LHCN-M2 (cell line): ENCODE measurements at regions not wholly inside any gene's neighbourhood (a gene's known extent, or its start where the extent isn't known, plus 50 kb on each side); places are given as distances from the start of the nearest gene placed in this dataset.
"Not testable (repeated sequence)": the region's sequence is repeated elsewhere in the genome, so short reads cannot be mapped to it uniquely, and the experiment has no call there.

Source experiments
- DNase-seq: peaks from one replicate; pipeline ENCODE4 v3.0.0-alpha.2; 2012; ENCODE audit warnings: low read depth

GRCh38 chr2:61677942-61678341 is 139.8 kb upstream of the XPO1 start:
- no peak for DNase-seq

DNA sequence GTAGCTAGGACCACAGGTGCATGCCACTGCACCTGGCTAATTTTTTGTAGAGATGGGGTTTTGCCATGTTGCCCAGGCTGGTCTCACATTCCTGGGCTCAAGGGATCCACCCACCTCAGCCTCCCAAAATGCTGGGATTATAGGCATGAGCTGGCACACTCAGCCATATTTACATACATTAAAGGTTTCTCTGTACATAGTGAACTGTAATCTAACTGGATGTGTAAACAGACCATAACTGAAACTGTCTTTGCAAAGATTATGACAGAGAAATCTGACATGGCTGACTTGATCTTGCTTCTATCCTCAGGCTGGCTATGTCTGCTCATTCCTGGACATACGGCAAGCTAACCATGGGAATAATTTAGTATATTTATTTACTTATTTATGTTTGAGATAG is 139.2 kb upstream of the XPO1 start:
- no peak for DNase-seq

DNA sequence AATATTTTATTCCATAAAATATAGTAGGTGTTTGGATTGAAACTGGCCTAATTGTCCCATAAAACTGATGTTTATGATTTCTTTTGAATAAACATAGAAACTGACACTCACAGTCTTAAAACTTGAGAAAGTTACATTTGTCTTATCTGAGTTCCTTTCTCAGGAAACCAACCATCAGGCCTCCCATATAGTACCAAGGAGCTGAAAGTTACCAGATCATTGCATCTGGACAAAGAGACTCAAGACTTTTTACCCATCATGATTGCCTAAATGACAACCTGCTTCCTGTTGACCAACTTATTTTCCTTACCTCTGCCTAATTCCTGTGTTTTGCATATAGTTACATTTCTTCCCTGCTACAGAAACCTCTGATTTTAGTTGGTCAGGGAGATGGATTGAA is 137.0 kb upstream of the XPO1 start:
- DNase-seq = no peak

DNA sequence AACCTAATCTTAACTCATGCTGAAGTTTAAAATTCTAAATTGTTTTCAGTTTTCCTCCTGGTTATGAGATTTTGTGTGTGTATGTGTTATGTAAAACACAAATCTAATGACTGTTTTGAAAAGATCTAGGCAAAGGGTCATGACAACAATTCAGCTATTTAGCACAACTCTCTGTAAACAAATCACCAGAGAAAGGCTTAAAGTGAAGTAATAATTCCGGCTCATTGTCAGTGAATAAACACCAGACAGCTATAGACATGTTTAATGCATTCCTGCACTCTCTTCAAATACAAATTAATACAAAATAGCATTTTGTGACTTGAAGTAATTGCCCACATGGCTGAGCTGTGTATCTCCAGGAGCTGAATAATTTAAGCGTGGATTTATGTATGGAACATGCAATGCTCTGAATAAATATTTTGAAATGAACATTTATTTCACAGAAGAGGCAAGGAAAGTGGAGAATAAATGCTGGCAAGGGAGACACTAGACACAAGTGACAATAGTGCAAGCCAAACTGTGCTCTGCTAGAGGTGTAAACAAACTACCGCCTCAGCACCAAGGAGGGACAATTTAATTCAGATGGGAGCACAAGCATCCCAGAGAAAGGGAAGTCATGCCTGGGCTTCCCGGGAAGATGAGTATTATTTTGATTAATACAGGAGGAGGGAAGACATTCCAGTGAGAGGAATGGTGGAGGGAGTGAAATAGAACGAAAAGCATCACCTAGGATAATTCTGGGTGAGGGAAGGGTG is 133.6 kb upstream of the XPO1 start:
- DNase-seq = no peak

DNA sequence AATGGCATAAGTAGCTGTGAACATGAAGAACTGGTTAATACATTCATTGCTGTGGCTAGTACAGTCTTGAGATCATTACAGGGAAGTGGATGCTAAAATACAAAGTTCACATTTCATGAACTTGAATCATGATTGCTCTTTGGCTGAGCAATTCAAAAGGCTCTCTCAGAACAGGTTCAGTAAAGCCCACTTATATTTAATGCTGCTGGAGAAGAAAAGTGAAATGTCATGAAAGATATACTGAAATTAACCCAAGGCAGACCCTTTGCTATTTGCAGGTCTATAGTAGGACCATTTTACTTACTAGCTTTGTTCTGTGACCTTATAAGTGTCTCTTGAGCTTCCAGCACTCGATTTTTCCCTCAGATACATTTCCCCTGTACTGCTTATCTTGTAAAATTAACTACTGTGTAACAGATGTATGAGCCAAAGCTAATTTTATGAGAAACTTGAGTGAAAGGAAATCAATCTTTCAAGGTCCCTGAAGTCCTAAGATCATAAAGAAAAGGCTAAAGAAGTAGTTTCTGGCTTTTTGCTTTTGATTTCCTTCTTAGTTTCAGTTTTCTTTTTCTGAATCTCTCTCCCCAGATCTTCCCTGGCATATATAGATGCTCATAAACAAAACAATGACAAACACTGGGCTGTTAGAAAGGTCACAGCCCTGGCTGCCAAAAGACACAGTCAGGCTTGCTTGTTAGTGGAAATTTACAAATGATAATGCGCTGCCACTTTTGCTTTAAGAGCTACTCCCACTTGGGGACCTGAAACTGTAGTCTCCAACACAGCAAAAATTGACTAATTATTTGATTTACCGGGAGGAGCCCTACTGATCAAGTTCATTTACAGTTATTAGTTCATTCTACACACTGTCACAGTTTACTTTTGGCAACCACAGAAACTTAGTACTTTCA is 132.7 kb upstream of the XPO1 start:
- peak; percentile 56 for DNase-seq

DNA sequence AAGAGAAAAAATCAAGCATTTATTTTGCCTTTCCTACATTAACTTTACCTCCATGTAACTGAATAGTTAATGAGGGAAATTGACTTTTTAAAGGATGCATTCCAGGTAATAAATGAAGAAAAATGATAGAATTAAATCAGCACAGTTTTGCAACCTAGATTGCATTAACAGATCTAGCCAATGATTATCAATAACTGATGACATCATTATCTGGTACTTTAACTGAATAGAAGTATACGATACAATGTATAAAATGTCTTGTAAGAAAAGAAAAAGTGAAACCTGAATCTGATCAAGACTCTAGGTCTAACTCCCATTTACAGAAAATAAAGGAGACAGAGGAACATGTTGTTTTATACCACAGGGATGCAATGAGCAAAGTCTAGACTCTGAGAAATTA is 126.0 kb upstream of the XPO1 start:
- DNase-seq = no peak

DNA sequence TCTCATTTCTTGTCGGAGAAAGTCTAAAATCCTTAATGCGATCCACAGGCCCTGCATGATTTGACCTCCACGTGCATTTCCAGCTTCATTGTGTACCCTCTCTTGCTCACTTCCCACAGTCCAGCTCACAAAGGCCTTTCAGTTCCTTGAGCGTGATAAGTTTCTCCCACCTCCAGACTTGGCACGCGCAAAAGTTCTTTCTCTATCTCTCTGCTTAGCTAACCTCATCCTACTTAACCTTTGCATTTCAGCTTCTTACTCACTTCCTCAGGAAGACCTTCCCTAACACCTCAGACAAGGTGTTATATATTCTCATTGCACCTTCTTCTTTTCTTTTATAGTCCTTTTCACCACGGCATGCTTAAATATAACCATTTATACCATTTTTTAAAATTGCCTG is 124.8 kb upstream of the XPO1 start:
- DNase-seq = no peak

DNA sequence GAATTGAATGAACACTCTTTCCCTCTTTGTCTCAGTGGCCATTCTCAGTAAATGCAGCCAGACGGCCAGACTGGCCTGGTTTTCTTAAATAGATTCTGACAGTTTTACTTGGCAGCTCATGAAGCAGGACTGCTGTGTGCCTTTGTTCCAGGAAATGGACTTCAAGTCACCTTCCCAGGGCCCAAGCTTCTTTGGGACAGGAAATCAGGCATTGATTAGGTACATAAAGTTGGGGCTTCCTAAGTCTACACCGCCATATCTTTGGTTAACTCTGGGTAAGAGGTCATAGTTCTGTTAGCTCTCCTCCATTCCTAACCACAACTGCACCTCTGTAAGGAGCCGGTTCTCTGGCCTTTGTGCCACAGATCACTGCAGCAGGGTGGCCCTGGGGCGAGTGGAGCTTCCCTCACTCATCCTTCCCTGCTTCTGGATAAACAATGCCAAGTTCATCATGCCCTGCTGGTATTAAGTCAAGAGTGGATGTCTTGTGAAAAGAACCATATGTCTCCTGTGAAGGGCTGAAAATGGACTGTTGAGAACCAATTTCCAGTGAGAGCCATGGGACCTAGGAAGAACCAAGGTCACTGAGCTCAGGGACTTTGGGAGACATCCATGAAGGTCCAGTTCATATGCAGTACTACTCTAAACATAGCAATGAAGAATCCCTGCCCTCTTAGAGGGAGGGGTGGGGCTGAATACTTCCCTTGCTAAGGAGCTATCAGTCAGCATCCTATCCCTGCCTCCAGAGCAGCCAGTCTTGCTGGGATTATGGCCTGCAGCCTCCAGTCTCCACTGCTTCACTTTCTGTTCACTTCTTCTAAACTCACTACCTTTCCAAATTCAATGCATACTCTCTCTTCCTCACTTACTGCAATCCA is 122.6 kb upstream of the XPO1 start:
- DNase-seq = no peak

DNA sequence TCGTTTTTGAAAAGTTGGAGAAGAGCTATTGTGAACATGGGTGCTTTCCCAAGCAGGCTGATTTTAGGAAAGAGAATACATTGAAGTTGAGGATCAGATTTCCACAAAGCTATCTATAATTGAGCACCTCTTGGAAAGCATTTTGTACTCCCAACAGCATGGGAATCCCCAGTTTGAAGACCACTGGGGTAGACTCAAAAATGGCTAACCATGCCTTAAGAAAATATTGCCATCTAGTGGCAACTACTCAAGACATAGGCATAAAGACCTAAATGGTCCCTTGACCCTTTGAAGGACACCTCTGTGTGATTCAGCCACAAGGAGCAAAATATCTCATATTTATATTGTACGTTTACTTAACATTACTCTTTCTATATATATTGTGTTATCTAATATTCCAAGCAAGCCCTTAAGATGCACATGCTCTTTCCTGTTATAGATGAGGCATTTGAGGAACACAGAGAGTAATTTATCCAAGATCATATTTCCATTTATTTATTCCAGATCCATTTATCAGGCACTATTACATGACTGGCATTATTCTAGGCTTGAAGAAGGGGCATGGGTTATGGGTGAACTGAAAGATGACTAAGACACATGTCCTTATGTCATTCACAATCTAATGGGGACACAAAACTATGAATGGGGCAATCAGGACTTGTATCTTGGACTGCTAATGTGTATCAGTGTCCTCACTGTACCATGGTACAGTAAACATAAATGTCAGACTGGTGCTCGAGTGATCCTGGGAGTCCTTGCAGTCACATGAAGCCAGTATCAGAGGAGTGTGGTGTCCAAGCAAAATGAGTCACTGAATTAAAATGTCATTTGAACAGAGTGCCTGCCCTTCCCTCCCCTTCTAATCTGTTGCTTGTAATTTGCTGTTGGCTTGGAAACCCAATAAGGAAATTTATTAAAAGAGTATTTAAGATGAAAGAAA is 121.0 kb upstream of the XPO1 start:
- peak; percentile 58 for DNase-seq

- not testable (repeated sequence) for DNase-seq
These were observed 111.8 kb upstream of the XPO1 start for GRCh38 chr2:61649946-61650345.

DNA sequence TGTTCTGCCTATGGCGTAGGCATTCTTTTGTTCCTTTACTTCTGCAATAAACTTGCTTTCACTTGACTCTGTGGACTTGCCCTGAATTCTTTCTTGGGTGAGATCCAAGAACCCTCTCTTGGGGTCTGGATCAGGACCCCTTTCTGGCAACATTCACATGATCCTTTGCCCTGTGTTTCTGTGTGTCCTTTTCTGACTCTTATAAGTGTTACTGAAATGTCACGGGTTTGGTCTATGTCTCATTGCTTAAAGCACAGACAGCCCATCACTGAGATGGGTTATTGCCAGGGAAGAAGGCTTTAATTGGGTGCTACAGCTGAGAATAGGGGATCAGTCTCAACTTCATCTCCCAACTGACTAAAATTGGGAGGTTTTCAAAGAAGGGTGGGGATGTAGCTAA is 110.9 kb upstream of the XPO1 start:
- DNase-seq = no peak

DNA sequence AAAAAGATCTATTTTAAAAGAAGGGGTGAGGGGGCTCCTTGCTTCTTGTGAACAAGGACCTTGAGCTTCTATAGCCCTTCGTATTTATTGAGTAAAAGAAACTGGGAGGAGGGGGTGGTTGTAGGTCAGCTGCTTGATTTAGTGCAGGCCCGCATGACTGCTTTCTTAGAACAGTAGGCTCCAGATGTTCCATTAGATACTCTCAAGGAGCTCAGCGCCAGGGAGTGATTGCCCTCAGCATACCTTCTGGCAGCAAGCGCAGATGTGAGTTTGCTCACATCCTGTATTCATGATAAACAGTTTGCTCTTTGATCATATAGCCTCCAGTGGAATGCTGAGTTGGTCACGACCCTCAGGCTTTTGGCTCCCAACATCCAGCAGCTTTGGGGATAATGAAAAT is 108.9 kb upstream of the XPO1 start:
- no peak for DNase-seq

GRCh38 chr2:61645911-61646310 is 107.8 kb upstream of the XPO1 start:
- DNase-seq = peak; percentile 91

DNA sequence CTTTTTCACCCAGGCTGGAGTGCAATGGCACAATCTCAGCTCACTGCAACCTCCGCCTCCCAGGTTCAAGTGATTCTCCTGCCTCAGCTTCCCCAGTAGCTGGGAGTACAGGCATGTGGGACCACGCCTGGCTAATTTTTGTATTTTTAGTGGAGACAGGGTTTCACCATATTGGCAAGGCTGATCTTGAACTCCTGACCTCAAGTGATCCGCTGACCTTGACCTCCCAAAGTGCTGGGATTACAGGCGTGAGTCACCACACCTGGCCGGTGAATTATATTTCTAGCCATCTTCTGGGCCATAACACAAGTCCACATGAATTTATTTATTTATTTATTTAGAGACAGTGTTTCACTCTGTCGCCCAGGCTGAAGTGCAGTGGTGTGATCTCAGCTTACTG is 105.0 kb upstream of the XPO1 start:
- not testable (repeated sequence) for DNase-seq

GRCh38 chr2:61640406-61640805 is 102.2 kb upstream of the XPO1 start:
- no peak for DNase-seq

- DNase-seq = no peak
These were observed 101.6 kb upstream of the XPO1 start for GRCh38 chr2:61639721-61640120.

- DNase-seq = no peak
These were observed 98.5 kb upstream of the XPO1 start for GRCh38 chr2:61636686-61637085.

- DNase-seq = no peak
These were observed 96.4 kb upstream of the XPO1 start for GRCh38 chr2:61634512-61634911.

GRCh38 chr2:61633250-61633649 is 95.1 kb upstream of the XPO1 start:
- DNase-seq = no peak

- no peak for DNase-seq
These were observed 94.4 kb upstream of the XPO1 start for GRCh38 chr2:61632276-61633169.
